ENCODE measurements at regions not wholly inside any gene's neighbourhood (a gene's known extent, or its start where the extent isn't known, plus 50 kb on each side); places are given as distances from the start of the nearest gene placed in this dataset.

DNA sequence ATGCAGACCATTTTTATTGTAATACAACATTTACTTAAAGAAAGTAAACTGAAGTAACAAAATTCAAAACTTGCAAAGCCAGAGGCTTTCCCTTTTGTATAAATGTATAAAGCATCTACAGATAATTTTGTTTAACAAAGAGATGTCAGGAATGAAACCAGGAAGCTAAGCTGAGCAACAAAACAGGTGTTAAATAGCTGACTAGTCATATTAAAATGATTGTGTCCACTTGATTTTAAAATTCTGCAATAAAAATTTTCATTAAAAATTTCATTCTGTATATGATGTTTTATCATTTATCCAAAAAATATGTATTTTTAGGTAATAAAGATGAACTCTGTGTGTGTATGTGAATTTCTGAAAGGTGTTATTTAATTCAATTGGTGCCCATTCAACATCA, 72.0 kb upstream of the TRAM1L1 start:
- TF ChIP-seq EZH2 (IDR thresholded peaks at IDR 0.05; ENCODE audit: low read depth): no peak
- TF ChIP-seq, protein P1, sequence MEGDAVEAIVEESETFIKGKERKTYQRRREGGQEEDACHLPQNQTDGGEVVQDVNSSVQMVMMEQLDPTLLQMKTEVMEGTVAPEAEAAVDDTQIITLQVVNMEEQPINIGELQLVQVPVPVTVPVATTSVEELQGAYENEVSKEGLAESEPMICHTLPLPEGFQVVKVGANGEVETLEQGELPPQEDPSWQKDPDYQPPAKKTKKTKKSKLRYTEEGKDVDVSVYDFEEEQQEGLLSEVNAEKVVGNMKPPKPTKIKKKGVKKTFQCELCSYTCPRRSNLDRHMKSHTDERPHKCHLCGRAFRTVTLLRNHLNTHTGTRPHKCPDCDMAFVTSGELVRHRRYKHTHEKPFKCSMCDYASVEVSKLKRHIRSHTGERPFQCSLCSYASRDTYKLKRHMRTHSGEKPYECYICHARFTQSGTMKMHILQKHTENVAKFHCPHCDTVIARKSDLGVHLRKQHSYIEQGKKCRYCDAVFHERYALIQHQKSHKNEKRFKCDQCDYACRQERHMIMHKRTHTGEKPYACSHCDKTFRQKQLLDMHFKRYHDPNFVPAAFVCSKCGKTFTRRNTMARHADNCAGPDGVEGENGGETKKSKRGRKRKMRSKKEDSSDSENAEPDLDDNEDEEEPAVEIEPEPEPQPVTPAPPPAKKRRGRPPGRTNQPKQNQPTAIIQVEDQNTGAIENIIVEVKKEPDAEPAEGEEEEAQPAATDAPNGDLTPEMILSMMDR (conservative IDR thresholded peaks at IDR 0.05): no peak

All from PC-9 (cell line).